ES-I3 (cell line): ENCODE measurements at regions not wholly inside any gene's neighbourhood (a gene's known extent, or its start where the extent isn't known, plus 50 kb on each side); places are given as distances from the start of the nearest gene placed in this dataset.

Experiments
- H3K36me3 ChIP-seq: 2 replicates; pipeline ENCODE4 v1.6.1; 2013; ENCODE audit warnings: mild to moderate bottlenecking, low read length, control low read depth, moderate library complexity; ENCODE audit not compliant: insufficient read depth
- H3K4me1 ChIP-seq: 2 replicates; pipeline ENCODE4 v1.6.1; 2013; ENCODE audit warnings: mild to moderate bottlenecking, control low read depth, low read length; ENCODE audit not compliant: insufficient read depth
- H3K9ac ChIP-seq: 2 replicates; pipeline ENCODE4 v1.6.1; 2013; ENCODE audit warnings: low read depth, mild to moderate bottlenecking, low read length, moderate library complexity
- H3K9me3 ChIP-seq: 2 replicates; pipeline ENCODE4 v1.6.1; 2013; ENCODE audit warnings: mild to moderate bottlenecking, low read length, moderate library complexity; ENCODE audit not compliant: control insufficient read depth, insufficient read depth

DNA sequence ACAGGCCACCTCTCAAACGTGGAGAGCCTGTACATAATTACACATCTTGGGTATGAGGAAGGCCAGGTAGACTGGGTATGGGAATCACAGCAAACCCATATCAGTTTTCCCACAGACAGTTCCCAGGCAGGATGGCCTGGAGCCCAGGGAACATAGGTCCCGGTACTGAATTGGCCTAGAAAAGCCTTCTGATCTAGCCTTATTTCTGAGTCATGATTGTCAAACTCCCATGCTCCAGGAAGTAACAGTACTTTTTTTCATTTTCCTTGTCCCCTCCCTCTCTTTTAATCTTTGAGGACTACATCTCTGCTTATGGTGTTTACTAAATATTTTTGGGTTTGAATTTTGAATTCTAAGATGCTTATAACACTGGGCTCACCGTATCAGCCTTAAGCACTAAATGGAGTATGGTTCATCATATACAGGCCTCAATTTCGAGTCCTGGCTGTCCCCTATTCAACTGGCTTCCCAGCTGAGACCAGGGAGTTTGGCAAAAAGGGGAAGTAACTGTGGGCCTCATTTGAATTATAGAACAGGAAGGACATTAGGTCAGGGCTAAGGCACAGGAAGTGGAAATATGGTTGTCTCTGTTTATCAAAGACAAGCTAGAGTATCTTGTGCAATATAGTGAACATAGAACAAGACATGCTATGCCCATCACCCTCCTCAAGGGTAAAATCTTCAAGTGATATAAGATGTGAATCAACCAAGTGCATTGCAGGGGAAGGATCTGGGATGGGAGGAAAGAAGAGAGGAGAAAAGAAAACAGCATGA is 494.6 kb downstream of the NTRK3 start:
- Histone ChIP-seq H3K4me1 (peaks cover 7% of the 10 kb centered on the region; the same call in 1 of the 2 replicates), H3K9me3 (no peaks in the 10 kb centered on the region), H3K36me3 (no peaks in the 10 kb centered on the region), H3K9ac (no peak overlapping the region)

DNA sequence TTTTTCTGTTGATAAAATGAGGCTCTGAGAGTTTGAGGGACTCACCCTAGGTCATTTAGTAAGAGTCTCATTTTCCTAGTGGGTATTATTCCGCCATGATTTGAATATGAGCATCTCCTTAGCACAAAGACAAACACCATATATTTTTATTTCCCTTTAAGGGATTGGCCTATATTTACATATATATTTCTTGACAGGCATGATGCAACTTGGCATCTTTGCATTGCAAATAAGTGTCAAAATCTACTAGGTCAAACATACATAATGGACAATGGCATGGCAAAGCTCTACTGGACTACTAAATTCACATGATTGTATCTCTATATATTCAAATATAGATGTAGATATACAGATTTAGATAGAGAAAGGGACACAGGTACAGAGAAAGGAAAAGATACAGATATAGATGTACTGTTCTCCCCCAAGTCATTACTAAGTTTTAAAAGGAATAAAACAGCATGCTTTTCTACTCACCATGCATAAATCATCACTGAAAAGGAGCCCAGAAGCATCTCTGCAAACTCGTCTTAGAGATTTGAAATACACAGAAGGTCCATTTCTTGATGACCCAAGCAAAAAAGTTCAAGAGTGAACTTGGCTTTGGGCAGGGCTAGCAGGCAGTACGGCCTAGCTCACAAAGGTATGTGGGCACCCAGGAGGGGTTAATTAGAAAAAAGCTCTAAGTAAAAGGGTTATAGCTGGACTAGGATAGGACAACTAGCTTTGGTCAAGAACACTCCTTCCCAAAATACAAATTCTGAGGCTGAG is 495.8 kb downstream of the NTRK3 start:
- H3K36me3 ChIP-seq: no peaks in the 10 kb centered on the region
- peaks cover 7% of the 10 kb centered on the region; the same call in 1 of the 2 replicates for H3K4me1 ChIP-seq
- H3K9me3 ChIP-seq: no peaks in the 10 kb centered on the region
- no peak overlapping the region for H3K9ac ChIP-seq

DNA sequence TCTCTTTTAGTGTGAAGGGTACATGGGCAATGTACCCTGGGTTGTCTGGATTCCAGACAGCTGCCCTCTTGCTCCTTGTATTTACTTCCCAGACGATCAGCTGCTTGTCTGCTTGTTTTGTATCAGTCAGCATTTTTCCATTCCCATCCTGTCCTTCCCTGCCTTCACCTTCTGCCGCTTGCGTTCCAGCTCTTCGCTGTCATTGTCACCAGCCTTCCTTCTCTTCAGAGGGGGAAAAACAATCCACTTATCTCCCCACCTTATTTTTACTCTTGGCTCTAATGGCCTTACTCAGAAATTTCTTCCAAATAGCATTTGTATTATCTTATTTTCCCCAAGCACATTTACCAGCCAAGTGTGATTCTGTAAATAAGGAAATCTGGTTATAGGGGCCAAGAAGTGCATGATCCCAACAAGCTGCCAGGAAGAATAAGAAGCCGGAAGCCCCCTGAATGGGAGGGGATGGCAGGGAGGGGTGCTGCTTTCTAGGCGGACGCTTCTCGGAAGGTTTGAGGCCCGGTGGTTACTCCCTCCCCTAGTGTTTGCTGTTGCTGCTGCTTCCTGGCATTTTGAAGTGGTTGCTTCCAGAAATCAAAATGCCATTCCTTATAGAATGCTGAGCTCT is 497.6 kb downstream of the NTRK3 start:
- H3K4me1 ChIP-seq: peaks cover 3% of the 10 kb centered on the region; the same call in 1 of the 2 replicates
- no peak overlapping the region for H3K9ac ChIP-seq
- H3K36me3 ChIP-seq: no peaks in the 10 kb centered on the region
- no peaks in the 10 kb centered on the region for H3K9me3 ChIP-seq

DNA sequence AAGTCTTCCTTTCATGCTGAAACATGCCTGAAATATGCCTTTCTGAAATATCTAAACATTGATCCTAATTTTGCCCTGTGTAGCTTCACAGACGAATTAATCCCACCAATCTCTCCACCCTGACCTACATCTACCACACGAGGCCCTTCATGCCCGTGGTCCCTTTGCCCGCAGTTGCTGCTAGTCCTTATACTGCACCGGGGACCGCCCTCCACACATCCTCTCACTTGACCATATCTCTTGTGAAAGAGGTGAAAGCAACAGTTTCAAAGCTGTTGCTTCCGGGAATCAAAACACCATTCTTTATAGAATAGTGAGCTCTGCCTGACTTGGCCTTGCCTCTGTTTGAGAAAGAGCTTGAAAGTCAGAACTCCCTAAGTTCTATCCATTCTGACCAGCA is 499.5 kb downstream of the NTRK3 start:
- Histone ChIP-seq H3K9me3 (no peaks in the 10 kb centered on the region), H3K4me1 (no peaks in the 10 kb centered on the region), H3K36me3 (no peaks in the 10 kb centered on the region), H3K9ac (no peak overlapping the region)

DNA sequence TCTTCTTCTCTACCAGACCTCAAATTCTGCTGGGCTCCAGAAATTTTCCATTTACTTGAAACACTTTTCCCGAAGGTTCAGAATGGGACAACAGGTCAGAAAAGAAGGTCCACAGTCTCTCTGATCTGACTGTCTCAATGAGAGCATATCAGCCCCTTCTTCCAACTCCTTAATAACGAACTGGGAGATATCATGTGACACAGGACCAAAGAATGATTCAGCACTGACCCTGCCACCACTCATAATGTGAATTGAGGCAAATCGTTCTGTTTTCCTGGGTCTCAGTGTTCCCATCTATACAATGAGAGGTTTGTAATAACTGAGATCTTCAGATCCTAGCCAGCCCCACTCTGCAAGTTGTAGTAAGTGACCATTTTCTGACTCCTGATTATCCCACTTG is 500.5 kb downstream of the NTRK3 start:
- Histone ChIP-seq H3K9me3 (no peaks in the 10 kb centered on the region), H3K4me1 (no peaks in the 10 kb centered on the region), H3K36me3 (no peaks in the 10 kb centered on the region), H3K9ac (no peak overlapping the region)

DNA sequence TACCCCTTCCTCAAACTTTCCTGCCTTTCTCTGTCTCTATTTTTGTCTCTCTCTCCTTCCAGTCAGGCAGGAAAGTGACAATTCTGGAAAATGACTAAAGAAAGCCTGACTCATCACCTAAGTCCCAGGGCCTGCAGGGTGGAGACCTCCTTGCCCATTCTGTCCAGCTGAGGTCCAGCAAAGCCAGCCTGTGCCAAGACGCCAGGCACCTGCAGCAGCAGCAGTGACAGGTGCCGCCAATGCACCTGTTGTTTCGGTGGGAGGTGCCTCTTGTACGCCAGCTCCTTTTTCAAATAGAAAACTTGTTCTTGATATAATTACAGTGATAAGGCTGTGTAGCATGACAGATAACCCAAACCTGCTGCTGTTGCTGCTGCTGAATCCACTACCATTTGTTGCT is 501.3 kb downstream of the NTRK3 start:
- no peak overlapping the region for H3K9ac ChIP-seq
- H3K36me3 ChIP-seq: no peaks in the 10 kb centered on the region
- no peaks in the 10 kb centered on the region for H3K4me1 ChIP-seq
- H3K9me3 ChIP-seq: no peaks in the 10 kb centered on the region

DNA sequence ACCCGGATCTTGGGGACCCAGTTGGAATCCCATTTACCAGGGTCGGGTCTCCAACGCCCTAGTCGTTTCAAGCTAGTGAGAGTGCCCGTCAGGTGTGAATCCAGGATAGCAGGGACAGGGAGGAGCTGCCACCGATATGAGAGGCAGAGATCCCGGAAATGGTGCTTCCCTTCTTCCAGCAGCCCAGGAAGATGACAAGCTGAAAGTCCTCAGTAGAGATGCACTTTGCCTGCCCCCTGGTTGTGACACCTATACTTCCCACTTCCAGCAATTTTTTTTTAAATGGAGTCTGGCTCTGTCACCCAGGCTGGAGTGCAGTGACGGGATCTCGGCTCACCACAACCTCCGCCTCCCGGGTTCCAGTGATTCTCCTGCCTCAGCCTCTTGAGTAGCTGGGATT is 503.0 kb downstream of the NTRK3 start:
- Histone ChIP-seq H3K9ac (no peak overlapping the region), H3K9me3 (no peaks in the 10 kb centered on the region), H3K4me1 (no peaks in the 10 kb centered on the region), H3K36me3 (no peaks in the 10 kb centered on the region)

DNA sequence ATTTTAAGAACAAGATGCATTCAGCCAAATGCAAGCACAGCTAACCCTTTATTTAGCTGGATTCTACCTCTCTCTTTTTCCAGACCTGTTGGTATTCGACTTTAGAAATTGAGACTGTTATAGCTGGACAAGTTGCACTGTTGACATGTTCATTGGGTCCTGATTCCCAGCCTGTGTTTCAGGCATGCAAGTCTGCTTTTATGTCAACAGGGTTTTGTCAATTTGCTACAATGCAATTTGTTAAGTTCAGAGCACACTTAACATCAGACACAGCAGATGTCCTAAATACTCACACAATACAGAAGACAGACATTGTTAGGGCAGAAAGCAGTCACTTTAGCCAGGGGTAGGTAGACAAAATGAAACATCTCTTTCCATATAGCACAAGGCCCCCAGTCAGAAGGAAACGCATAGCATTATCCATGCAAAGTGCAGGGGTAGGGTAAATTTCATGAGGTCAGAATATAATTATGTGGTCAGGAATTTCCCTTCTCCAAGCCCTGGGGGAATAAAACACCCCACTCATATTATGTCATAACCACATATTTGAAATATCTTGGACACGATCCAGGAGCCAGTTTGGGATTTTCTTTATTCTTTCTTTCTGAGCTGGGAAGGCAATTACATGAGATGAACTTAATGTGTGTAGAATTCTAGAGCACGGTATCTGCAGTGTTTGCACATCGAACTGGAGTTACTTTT is 504.1 kb downstream of the NTRK3 start:
- Histone ChIP-seq H3K4me1 (no peaks in the 10 kb centered on the region), H3K9me3 (no peaks in the 10 kb centered on the region), H3K36me3 (no peaks in the 10 kb centered on the region), H3K9ac (no peak overlapping the region)

DNA sequence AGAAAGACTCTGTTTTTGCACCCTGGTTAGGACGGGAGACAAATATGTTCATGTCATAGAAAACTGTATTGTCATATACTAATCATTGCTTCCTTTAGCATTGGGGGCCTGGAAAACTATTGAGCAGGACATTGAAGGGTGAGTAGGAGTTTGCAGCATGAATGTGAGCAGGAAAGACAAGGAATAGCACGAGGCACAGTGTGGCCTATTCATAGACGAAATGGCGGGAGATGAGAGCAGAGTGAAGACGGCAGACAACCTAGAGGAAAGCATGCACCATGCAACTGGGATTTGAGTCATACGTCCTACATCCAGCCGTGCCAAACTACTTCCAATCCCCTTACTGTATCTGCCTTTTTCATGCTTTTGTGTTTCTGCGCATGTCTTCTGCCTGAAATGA is 508.1 kb downstream of the NTRK3 start:
- H3K4me1 ChIP-seq: no peaks in the 10 kb centered on the region
- H3K9ac ChIP-seq: no peak overlapping the region
- H3K9me3 ChIP-seq: no peaks in the 10 kb centered on the region
- no peaks in the 10 kb centered on the region for H3K36me3 ChIP-seq

DNA sequence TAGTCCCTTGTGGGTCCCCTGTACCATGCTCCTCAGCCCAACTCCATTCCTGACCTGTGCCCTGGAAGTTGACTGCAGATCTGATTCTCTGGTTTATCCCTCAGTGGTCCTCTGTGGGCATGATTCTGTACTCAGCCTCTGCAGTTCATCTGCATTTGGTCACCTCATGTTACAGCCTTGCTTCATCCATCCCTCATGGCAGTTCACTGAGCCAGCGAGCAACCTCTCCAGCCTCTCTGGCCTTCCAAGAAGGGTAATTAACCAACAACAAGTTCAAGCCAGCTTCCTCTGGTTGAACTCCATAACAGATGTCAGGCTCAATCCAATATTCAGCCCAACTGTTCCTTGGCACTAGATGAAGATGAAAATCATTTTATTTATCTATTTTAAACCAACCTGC is 509.5 kb downstream of the NTRK3 start:
- H3K9me3 ChIP-seq: no peaks in the 10 kb centered on the region
- H3K4me1 ChIP-seq: no peaks in the 10 kb centered on the region
- no peaks in the 10 kb centered on the region for H3K36me3 ChIP-seq
- no peak overlapping the region for H3K9ac ChIP-seq

DNA sequence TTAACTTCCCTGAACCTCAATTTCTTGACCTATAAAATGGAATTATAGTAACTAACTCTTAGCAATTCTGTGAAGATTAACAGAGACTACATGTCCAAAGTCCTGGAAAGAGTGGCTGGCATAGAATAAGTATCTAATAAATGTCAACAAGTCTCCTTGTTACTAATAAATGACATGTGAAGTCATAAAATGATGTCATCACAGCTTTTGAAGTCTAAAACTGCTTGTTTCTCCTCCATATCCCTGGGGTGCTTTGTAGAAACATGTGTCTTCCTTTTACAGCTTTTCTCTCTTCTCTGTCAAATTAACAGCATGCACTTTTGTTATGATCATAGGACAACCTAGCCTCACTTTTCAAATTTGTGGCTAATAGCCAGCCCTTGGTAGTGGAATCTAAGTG is 510.2 kb downstream of the NTRK3 start:
- Histone ChIP-seq H3K36me3 (no peaks in the 10 kb centered on the region), H3K9me3 (no peaks in the 10 kb centered on the region), H3K4me1 (no peaks in the 10 kb centered on the region), H3K9ac (no peak overlapping the region)

DNA sequence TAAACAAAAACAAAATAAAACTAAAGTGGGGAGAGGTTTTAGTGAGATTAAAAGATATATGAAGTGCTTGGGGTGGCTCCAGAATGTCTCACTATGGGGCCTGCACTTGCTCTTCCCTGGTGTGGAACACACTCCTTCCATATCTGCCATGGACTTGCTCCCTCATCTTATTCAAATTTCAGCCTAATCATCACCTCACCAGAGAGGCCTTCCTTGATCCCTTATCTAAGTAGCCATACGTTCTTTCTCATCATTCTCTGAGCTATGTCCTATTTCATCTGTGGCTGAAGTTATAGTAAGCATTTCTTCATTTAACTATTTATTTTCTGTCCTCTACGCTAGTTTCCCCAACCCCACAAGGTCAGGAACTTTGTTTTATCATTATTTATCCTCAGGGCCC is 511.7 kb downstream of the NTRK3 start:
- no peaks in the 10 kb centered on the region for H3K36me3 ChIP-seq
- no peaks in the 10 kb centered on the region for H3K9me3 ChIP-seq
- no peaks in the 10 kb centered on the region for H3K4me1 ChIP-seq
- H3K9ac ChIP-seq: no peak overlapping the region

DNA sequence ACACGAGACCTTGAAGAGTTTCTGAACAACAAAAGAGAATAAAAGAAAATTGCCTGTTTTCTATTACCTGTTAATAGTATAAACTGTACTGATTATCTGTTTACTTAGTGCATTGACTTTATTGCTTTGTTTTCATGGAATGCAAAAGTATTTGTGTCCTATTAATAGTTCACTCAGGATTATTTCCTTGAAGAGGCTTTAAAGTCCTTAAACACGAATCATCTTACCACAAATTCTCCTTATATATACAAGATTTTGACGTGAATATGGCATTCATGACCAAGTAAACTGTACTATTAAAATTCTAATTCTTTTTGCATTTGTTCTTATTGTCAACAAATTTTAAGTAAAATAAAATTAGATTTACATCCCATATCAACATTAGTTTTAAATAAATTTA is 513.0 kb downstream of the NTRK3 start:
- no peaks in the 10 kb centered on the region for H3K4me1 ChIP-seq
- no peak overlapping the region for H3K9ac ChIP-seq
- H3K36me3 ChIP-seq: no peaks in the 10 kb centered on the region
- no peaks in the 10 kb centered on the region for H3K9me3 ChIP-seq

DNA sequence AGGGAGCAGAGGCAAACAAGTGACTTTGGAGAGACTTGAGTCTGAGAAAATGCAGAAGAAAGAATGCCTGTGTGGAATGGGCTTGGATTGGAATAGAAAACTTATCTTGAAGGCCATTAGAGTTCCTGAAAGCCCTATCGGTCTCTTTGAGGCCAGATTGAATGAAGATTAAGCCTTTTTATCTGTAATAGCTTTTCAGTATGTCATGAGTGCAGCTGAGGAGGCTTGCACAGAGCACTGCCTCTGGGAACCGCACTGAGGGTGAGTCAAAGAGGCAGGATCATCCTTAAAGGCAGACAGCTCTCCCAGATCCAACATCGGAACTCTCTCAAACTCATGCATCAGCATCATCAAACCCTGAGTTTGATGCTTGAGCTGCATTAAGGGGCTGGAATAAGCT is 515.2 kb downstream of the NTRK3 start:
- no peaks in the 10 kb centered on the region for H3K4me1 ChIP-seq
- no peak overlapping the region for H3K9ac ChIP-seq
- H3K9me3 ChIP-seq: no peaks in the 10 kb centered on the region
- H3K36me3 ChIP-seq: no peaks in the 10 kb centered on the region
